ENCODE measurements at regions not wholly inside any gene's neighbourhood (a gene's known extent, or its start where the extent isn't known, plus 50 kb on each side); places are given as distances from the start of the nearest gene placed in this dataset.

DNA sequence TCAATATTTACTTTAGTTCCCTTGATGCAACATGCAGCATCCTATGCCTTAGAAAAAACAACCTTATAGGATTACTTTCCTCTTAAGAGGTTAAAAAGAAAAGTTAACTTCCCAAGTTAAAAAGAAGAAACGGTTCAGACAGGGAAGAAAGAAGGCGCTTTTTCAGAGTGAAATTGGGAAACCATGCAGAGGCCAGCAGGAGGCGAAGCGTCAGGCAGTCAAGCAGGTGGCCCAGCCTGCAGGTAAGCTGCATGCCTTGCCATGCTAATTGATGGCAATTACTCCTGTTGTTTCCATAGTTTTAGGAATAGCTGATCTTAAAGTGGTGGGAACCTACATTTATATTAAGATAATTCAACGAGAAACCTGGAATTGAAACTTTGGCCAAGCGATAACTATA, 302.6 kb upstream of the SP4 start:
- intact Hi-C loops (cut with DNase I), result no loop called here
- ATAC-seq (no peak), DNase-seq (no peak)

- ATAC-seq, result no peak
- intact Hi-C loops (cut with DNase I), result no loop called here
Measured at GRCh38 chr7:21128062-21128817, 299.6 kb upstream of the SP4 start.

GRCh38 chr7:21131897-21132296, 296.0 kb upstream of the SP4 start:
- ATAC-seq, result no peak
- no peak for DNase-seq
- intact Hi-C loops (cut with DNase I), result no loop called here

More at GRCh38 chr7:21128062-21128817, 299.6 kb upstream of the SP4 start:
- DNase-seq, result no peak

DNA sequence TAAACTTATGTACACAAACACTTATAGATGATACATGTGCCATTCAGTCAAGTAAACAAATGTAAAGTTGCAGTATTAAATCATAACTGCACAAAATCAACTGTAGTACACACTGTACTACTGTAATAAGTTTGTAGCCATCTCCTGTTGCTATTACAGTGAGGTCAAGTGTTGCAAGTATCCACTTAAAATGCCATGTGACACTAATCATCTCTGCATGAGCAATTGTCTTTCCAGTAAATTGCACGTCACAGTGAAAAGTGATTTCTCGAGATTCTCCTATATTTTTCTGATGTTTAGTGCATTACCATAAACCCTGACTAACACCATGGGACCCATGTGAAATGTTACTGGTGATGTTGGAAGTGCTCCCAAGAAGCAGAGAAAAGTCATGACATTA, 293.3 kb upstream of the SP4 start:
- DNase-seq, result no peak
- intact Hi-C loops (cut with DNase I), result no loop called here
- no peak for ATAC-seq

DNA sequence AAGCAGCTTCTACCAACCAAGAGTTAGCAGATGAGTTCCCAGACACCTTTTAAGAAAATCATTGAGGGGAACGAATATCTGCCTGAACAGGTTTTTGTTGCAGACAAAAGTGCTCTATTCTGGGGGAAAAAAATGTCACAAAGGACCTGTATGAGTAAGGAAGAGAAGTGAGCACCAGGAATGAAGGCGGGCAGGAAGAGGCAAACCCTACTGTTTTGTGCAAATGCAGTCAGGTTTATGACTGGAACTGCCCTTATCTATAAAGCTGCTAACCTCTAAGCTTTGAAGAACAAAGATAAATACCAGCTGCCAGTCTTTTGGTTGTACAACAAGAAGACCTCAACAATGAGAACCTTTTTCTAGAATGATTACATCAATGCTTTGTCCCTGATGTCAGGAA, 292.4 kb upstream of the SP4 start:
- intact Hi-C loops (cut with DNase I), result no loop called here
- ATAC-seq, result no peak
- no peak for DNase-seq

DNA sequence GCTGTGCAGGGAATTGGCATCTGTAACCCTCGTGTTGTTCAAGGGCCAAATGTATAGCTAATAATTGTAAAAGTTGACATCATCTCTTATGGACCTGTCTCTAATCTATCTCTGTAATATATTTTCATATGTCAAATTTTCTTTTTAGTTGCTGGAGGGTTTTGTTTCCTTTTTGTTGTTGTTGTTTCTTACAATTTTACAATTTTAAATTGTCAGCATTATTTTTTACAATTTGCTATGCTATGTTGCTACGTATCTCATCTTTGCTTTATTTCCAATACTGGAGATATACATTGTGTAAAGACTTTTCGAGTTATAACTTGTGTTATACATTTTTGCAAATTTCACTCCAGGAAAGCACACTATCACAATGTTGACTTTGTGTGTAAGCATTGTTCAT, 290.2 kb upstream of the SP4 start:
- ATAC-seq (no peak), DNase-seq (no peak)
- intact Hi-C loops (cut with DNase I), result no loop called here

DNA sequence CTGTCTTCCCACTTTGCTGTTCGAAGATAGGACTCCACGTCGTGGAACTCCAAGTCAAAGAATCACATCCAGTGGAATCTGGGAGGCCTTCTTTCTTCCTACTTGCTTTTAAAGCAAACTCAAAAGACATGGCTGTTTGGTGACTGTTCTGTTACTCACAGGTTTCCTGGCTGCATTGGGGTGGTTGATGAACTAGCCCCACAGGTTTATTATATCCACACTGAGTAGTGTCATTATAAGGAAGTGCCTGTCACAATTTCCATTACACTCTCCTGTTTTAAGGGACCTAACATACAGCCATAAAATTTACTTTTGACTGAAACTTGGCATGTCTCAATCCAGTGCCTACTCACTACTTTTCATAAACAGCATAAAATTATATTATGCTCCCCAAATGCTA, 287.3 kb upstream of the SP4 start:
- intact Hi-C loops (cut with DNase I), result no loop called here
- no peak for ATAC-seq
- no peak for DNase-seq

DNA sequence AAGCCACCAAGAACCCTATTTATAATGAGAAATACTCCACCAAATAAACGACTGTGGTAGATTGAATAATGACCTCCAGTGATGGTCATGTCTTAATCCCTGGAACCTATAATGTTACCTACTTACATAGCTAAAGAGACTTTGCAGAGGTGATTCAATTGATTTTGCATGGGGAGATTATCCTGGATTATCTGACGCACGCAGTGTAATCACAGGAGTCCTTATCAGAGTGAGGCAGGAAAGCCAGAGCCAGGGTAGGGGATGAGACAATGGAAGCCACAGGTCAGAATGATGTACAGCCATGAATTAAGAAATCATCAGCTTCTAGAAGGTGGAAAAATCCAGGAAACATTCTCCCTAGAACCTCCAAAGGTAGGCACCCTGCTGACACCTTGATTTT, 286.4 kb upstream of the SP4 start:
- DNase-seq (no peak), ATAC-seq (no peak)
- intact Hi-C loops (cut with DNase I), result no loop called here

- DNase-seq, result no peak
- intact Hi-C loops (cut with DNase I), result no loop called here
- no peak for ATAC-seq
Measured at GRCh38 chr7:21142081-21142480, 285.8 kb upstream of the SP4 start.

DNA sequence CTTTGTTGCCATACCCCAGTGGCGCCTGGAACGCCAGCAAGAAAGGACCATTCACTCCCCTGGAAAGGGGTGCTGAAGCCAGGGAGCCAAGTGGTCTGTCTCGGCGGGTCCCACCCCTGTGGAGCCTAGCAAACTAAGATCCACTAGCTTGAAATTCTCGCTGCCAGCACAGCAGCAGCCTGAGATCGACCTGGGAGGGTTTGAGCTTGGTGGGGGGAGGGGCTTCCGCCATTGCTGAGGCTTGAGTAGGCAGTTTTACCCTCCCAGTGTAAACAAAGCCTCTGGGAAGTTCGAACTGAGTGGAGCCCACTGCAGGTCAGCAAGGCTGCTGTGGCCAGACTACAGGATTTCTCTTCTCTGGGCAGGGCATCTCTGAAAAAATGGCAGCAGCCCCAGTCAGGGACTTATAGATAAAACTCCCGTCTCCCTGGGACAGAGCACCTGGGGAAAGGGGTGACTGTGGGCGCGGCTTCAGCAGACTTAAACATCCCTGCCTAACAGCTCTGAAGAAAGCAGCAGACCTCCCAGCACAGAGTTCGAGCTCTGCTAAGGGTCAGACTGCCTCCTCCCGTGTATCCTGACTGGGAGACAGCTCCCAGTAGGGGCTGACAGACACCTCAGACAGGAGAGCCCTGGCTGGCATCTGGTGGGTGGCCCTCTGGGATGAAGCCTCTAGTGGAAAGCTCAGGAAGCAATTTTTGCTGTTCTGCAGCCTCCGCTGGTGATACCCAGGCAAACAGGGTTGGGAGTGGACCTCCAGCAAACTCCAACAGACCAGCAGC, 281.1 kb upstream of the SP4 start:
- DNase-seq (no peak), ATAC-seq (no peak)
- intact Hi-C loops (cut with DNase I), result no loop called here

GRCh38 chr7:21149809-21150208, 278.1 kb upstream of the SP4 start:
- DNase-seq, result no peak
- intact Hi-C loops (cut with DNase I), result no loop called here
- ATAC-seq, result no peak

DNA sequence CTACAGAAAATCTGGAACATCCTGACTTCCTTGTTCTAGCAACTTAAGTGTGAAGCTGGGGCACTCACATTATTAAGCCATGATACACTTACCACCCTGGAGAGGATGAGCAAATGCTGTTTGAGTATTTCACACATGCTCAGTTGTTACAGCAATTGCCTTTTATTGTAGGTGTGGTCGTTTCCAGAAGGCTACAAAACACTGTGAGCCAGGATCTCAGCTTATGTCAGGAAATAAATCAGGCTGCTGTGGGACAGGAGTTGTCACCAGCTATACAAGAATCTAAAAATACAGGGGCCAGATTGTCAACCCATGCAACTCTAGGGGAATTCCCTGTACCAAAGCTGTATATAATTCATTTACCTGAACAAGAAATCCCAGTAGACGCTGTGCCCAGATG, 273.3 kb upstream of the SP4 start:
- intact Hi-C loops (cut with DNase I), result no loop called here
- ATAC-seq, result no peak
- no peak for DNase-seq

DNA sequence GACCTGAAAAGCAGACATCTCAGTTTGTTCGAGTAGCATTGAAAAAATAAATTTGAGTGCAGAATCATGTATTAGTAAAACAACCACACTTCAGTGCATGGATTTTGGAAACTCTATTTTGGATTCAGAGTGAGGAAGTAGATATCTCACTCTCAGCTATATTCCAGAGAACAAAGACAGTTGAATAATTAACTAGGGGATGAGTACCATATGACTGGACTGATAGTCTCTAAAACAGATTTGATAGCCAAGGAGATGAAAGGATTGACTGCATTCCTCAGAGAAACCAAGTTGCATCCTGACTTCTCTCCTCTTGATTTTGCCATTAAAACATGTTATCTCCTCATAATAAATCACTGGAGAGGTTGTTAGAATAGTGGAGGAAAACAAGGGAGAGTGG, 268.4 kb upstream of the SP4 start:
- DNase-seq, result no peak
- ATAC-seq, result no peak
- intact Hi-C loops (cut with DNase I), result no loop called here

GRCh38 chr7:21160401-21160800, 267.5 kb upstream of the SP4 start:
- intact Hi-C loops (cut with DNase I), result no loop called here
- DNase-seq, result no peak
- ATAC-seq, result no peak

DNA sequence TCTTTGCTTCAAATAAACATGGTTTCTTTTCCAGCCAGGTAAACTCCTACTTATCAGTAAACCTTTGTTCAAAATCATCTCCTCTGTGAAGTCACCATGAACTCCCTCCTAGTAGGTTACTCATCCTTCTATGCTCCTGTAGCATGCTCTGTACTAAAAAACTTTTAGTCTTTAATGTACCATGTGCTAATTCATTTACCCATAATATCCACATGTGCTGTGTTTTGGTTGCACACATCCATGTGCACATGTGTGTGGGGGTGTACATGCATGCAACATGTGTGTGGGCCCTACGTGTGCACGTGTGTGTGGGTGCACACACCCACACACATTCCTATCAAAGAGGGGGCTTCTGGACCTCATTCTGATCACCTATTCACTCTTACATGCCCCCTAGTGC, 259.9 kb upstream of the SP4 start:
- DNase-seq (no peak), ATAC-seq (no peak)
- intact Hi-C loops (cut with DNase I), result no loop called here

DNA sequence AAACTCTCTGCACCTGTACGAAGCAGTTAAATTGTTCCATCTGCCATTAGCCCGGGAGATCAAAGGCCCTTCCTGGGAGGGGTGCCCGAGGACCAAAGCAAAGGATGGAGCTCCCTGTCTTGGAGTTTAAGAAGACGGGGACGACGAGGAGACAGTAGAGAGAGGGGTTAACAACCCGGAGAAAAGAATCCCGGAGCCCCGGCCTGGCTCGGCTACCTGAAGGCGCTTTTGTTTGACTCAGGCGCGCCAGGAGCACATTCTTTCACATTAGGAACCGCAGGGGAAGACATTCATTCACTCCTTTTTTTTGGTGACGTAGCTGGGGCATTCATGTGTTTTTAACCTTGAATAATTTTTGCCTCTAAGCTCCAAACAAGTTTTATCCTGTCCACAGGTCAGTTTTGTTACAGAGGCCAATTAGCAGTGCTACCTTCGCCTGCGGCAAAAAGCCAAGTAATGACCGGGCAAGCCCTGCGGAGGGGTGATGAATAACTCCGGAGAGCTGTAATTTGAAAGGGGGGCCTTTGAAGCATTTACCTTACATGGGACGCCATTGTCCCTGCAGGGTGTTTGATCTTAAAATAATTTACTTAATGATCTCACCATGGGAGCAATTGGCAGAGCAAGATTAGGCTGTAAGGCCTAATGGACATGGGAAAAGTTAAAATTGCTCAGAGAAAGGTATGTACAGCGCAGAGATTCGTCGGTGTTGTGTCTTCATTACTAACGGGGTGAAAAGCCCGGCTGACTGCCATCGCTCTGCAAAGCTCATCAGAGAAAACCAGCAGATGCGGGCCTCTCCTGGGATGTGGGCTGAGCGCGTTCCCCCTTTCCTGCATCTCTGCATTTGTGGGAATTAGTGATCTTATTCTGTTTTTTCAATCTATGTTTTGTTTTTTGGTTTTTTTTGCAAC, 258.0 kb upstream of the SP4 start:
- ATAC-seq, result no peak
- DNase-seq, result no peak
- intact Hi-C loops (cut with DNase I), result no loop called here

- ATAC-seq (peak in 1 of 2 donors; percentile 43), DNase-seq (no peak)
- intact Hi-C loops (cut with DNase I), result no loop called here
Measured at GRCh38 chr7:21172800-21173199, 255.1 kb upstream of the SP4 start.

DNA sequence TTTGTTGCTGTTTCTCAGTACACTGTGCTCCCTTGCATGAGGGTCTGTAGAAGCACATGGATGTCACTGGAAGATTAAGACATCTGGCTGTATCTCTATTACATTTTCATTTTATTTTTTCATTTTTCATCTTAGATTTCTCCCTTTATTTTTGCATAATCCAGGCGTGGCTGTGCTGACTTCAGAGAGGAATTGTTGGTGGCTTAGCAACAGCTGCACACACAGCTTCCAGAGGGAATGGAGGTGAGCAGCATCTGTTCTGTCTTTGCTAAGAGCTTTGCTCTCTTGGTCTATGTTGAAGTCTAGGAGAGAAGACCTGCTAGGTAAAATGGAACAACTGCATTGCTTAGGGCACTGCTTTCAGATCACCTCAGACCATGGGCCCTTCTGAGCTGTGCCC, 254.4 kb upstream of the SP4 start:
- intact Hi-C loops (cut with DNase I), result no loop called here
- ATAC-seq, result no peak
- DNase-seq, result no peak

DNA sequence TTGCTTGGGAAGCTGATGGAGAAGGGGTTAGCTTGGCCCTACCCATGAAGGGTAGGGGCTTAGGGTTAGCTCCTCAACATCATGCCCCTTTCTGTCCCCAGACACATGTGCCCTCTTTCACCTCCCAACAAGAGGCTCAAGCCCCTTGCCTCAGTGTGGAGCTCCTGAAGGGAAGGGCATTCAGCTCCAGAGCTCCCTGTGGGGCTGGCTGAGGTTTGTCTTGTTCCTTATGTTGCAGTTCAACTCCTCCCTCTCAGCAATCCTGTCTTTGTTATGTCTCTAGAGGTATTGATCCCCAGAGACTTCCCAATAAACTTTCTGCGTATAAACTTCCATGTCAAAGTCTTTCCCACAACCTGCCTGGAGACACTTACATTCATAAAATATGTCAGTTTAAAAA, 252.2 kb upstream of the SP4 start:
- intact Hi-C loops (cut with DNase I), result no loop called here
- ATAC-seq, result no peak
- no peak for DNase-seq
